GM21360 (cell line): ENCODE measurements at regions not wholly inside any gene's neighbourhood (a gene's known extent, or its start where the extent isn't known, plus 50 kb on each side); places are given as distances from the start of the nearest gene placed in this dataset.
"Not testable (repeated sequence)": the region's sequence is repeated elsewhere in the genome, so short reads cannot be mapped to it uniquely, and the experiment has no call there.

Experiments
- ATAC-seq: cut with Tn5 transposase; IDR thresholded peaks from one replicate; pipeline ENCODE4 v1.9.1; 2021; ENCODE audit warnings: mild to moderate bottlenecking, moderate library complexity; ENCODE audit not compliant: unreplicated experiment

GRCh38 chr10:33039181-33039580, 81.2 kb upstream of the ITGB1 start:
- no peak for ATAC-seq

DNA sequence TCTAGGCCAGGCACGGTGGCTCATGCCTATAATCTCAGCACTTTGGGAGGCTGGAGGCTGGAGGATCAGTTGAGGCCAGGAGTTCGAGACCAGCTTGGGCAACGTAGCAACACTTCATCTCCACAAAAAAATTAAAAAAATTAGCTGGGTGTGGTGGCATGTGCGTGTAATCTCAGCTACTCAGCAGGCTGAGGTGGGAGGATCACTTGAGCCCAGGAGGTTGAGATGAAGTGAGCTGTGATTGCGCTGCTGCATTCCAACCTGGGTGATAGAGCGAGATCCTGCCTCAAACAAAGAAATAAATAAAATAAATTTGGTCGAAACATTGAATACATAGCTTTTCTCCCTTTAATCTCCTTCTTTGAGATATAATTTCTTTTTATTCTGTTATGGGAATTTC, 80.6 kb upstream of the ITGB1 start:
- no peak for ATAC-seq

DNA sequence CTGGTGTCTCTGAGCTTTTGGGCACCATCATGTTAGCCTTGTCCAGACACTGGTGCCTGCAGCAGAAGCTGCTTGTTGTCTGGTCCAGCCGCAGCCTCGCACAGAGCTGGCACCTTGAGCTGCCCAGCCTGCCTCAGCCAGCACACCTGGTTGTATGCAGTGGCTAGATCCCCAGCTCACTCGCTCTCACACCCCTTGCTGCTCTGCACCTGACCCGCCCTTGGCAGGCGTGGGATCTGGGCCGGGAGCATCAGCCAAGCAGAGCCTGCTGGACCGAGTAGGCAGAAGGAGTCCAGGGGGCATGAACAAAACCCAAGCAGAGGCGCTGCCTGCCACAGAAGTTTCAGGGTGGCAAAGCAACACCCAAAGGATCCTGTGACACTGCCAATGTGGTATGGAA, 79.7 kb upstream of the ITGB1 start:
- ATAC-seq: no peak

- no peak for ATAC-seq
Observed at GRCh38 chr10:33036670-33037069, 78.6 kb upstream of the ITGB1 start.

- no peak for ATAC-seq
Observed at GRCh38 chr10:33035411-33035810, 77.4 kb upstream of the ITGB1 start.

DNA sequence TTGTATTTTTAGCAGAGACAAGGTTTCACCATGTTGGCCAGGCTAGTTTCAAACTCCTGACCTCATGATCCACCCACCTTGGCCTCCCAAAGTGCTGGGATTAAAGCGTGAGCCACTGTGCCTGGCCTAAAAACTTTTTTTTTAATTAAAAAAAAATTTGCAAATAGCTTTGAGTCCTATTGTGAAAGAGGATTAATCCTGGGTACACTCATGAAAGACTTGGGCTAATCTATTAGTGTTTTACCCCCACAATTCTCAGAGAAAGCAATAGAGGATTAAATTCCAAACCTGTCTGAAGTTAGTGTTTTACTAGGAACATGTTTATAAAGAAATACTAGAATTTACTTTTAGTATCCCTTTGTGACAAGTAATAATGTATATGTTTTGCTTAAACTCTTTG, 76.9 kb upstream of the ITGB1 start:
- no peak for ATAC-seq

DNA sequence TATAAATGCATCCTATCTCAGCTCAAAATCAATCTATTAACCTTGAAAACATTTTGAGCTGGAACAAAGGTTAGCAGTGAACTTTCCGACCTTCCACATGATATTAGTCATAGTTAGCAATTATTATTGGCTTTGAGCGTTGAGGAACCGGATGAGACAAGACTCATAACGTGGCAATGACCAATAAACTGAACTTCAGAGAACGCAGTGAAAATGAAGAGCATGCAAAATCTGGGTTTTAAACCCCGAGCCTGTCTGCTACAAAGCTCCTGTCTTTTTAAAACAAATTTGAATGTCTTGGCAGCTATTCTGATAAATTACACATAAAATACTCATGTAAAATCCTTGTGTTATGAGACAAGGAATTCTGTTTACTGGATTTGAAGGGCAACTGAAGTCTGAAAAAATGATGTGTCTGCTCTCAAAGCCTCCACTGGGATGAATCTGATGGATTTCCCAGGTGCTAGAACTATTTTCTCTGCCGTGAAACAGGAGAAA, 74.7 kb upstream of the ITGB1 start:
- no peak for ATAC-seq

- no peak for ATAC-seq
Observed at GRCh38 chr10:33031815-33032653, 74.0 kb upstream of the ITGB1 start.

- ATAC-seq: no peak
Observed at GRCh38 chr10:33031171-33031570, 73.1 kb upstream of the ITGB1 start.

GRCh38 chr10:33028515-33028914, 70.5 kb upstream of the ITGB1 start:
- not testable (repeated sequence) for ATAC-seq

- no peak for ATAC-seq
Observed at GRCh38 chr10:33027088-33027487, 69.1 kb upstream of the ITGB1 start.

GRCh38 chr10:33026422-33026821, 68.4 kb upstream of the ITGB1 start:
- ATAC-seq: no peak

DNA sequence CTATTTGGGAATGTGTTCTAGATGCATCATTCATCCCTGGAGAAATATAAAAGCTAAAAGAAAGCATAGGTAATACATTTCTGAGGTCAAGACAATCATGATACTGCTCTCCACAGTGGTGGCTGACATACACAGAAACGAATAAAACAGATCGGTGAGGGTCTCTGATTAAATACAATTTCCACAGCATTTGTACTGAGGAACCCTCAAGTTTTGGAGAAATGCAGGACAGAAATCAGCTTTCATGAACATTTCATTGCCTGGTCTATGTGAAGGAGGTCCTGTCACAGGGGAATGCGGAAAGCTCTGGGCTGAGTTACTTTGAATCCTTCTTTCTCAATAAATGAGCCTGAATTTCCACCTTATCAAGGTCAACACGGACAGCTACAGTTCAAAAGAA, 67.9 kb upstream of the ITGB1 start:
- no peak for ATAC-seq

- no peak for ATAC-seq
Observed at GRCh38 chr10:33025039-33025438, 67.0 kb upstream of the ITGB1 start.

GRCh38 chr10:33022691-33023090, 64.7 kb upstream of the ITGB1 start:
- ATAC-seq: no peak

DNA sequence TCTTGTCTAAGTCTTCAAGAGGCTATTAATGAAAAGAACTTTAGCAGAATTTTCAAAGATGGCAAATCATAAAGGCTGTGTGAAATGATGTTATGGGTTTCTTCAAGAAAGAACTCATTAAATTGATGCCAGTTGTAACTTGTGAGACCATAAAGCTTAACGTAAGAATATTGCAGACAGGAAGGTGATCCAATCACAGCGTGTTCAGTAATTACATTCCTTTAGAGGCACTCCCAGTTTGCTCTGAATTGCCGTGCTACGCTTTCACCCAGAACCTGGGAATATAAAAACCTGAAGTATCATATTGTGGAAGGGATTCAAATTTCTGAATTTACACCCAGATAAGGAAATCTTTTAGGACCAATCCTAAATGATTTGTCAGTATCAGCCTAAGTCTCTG, 64.1 kb upstream of the ITGB1 start:
- ATAC-seq: no peak

GRCh38 chr10:33016988-33017387, 59.0 kb upstream of the ITGB1 start:
- no peak for ATAC-seq

- no peak for ATAC-seq
Observed at GRCh38 chr10:33015761-33016547, 57.9 kb upstream of the ITGB1 start.

- not testable (repeated sequence) for ATAC-seq
Observed at GRCh38 chr10:33013331-33013730, 55.3 kb upstream of the ITGB1 start.

DNA sequence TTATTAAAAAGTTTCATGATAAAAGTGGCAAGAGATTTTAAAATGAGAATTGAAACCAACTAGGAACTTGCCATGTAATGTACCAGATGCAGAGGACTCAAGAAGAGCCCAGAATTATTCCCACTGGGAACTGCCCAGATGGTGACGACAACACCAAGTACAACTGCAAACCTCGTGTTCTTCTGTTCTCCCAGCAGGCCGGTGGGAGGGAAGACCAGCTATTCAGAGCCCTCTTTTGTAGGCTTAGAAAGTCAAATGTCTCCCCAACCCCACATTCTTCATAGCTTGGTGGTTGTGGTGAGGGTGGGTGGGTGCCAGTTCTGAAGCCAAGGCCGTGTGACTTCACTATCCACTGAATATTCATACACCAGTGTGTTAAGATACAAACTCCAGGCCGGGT, 54.3 kb upstream of the ITGB1 start:
- no peak for ATAC-seq

DNA sequence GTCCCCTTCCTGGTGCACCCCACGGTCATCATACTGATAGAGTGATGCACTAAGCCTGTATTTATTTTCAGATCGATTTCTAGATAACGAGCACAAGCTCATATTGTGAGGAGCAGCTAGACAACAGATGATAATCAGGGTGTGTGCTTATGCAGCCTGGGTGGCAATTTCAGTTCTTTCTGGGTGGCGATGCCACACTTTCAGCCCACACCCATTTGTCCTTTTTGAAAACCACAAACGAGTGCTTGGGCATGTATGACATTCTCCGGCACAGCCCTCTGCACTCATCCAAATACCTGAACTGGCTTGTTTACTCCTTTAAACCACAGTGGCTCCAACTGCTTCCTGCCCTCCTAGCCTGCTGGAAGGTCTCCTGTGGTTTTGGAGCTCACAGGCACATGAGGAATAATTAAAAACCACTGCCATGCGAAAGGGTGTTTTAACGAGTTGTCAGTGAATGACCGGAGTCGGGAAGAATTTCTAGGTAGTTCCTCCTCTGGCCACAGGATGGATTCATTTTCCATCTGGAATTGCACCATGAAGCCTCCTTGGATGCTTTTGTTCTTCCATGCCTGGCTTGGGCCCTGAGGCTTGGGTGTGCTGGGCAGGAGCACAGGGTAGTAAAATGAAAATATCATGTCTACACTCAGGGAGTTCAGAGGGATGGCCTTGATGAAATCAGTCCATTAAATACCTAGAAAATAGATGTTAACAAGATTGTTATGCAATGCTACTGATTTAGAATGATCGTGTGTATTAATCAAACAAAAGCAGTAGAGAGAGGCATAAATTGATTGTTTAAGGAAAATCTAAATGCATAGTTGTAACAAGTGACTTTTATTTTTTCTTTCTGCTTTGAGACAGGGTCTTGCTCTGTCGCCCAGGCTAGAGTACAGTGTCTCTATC, 52.4 kb upstream of the ITGB1 start:
- ATAC-seq: no peak
